Heart left ventricle (tissue), 13 donors: ENCODE measurements at regions not wholly inside any gene's neighbourhood (a gene's known extent, or its start where the extent isn't known, plus 50 kb on each side); places are given as distances from the start of the nearest gene placed in this dataset.

Experiments used
- POLR2A ChIP-seq, 2 donors: fragments of 450-650 bp; IDR thresholded peaks; one replicate each; pipeline ENCODE4 v1.6.1; 2017; ENCODE audit warnings: antibody characterized with exemption in 2 of 2, mild to moderate bottlenecking in 2 of 2, moderate library complexity in 2 of 2
- TF ChIP-seq, protein P1 (sequence below), 12 donors: fragments of 200-600 bp; sonication (generic) in 4 of 12; IDR thresholded peaks; one replicate each; pipeline versions ENCODE4 v1.5.0 to v1.8.0; 2018 to 2022; ENCODE audit warnings: antibody characterized with exemption in 12 of 12, mild to moderate bottlenecking in 5 of 12
- donor health status: ischemic (EF 13 %, LVEDD 7.1; RV severe dilation, severe dysfunction).
- donor health status: DM: no; HTN: yes; CAD: no.
- donor health status: DM: no; HTN: no; CAD: no.
- donor health status: ischemic (EF 25% LVEDD 6.9; RV normal size, moderate dysfunction).
- donor health status: ischemic (EF 25% LVEDD 5.7; RV mildly dilated, moderate dysfunction).
- donor health status: ischemic (EF 35%, LVEDD 5.7; RV mildly dilated, moderate dysfunction).
- donor health status: nonischemic (EF 11% LVEDD 7.7; RV severe dilation, severe dysfunction).
- donor health status: DM: yes; HTN: yes; CAD: no.
- donor health status: PGD.
- donor health status: ischemic (EF 29% LVEDD 5.4; RV normal size, mild dysfunction).
- donor health status: nonischemic (EF 23%, LVEDD 6.1; RV moderate dilation, normal function).

DNA sequence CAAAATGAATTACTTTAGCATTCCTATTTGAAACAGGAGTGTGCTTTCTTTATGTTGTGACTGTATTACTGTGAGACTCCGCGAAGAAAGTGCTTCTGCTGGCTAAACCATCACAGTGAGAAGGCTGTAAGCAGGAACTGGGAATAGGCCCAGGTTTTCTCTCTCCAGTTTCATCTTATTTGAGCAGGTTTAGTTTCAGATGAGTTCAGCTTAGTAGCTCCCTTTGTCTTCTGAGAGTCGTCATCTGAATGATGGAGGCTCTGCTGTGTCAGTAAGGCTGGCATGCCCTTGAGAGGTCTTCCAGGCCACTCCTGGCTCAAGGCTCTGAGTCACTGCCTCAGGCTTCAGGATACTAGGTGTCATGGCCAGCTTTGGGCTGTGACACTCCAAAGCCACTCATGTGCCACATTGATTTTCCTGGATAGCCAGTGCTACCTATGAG is 205.6 kb upstream of the RGS6 start:
- TF ChIP-seq POLR2A (IDR thresholded peaks at IDR 0.05) = no peak
- TF ChIP-seq, protein P1, sequence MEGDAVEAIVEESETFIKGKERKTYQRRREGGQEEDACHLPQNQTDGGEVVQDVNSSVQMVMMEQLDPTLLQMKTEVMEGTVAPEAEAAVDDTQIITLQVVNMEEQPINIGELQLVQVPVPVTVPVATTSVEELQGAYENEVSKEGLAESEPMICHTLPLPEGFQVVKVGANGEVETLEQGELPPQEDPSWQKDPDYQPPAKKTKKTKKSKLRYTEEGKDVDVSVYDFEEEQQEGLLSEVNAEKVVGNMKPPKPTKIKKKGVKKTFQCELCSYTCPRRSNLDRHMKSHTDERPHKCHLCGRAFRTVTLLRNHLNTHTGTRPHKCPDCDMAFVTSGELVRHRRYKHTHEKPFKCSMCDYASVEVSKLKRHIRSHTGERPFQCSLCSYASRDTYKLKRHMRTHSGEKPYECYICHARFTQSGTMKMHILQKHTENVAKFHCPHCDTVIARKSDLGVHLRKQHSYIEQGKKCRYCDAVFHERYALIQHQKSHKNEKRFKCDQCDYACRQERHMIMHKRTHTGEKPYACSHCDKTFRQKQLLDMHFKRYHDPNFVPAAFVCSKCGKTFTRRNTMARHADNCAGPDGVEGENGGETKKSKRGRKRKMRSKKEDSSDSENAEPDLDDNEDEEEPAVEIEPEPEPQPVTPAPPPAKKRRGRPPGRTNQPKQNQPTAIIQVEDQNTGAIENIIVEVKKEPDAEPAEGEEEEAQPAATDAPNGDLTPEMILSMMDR (IDR thresholded peaks at IDR 0.05) = no peak
